HUES64 (cell line): ENCODE measurements at regions not wholly inside any gene's neighbourhood (a gene's known extent, or its start where the extent isn't known, plus 50 kb on each side); places are given as distances from the start of the nearest gene placed in this dataset.

Experiments used
- H3K27ac ChIP-seq: 2 replicates; pipeline ENCODE4 v1.7.0; 2013; ENCODE audit warnings: low read depth, low read length, inconsistent platforms
- H3K27me3 ChIP-seq: 2 replicates; pipeline ENCODE4 v1.6.1; 2013; ENCODE audit warnings: mild to moderate bottlenecking, low read length; ENCODE audit not compliant: insufficient read depth
- H3K36me3 ChIP-seq: 2 replicates; pipeline ENCODE4 v1.6.1; 2013; ENCODE audit warnings: mild to moderate bottlenecking, low read length; ENCODE audit not compliant: insufficient read depth
- H3K4me1 ChIP-seq: 2 replicates; pipeline ENCODE4 v1.6.1; 2013; ENCODE audit warnings: mild to moderate bottlenecking, low read length, moderate library complexity; ENCODE audit not compliant: insufficient read depth
- H3K4me3 ChIP-seq: 2 replicates; pipeline ENCODE4 v1.5.1; 2013; ENCODE audit warnings: mild to moderate bottlenecking, low read length, moderate library complexity
- H3K9ac ChIP-seq: 2 replicates; pipeline ENCODE4 v1.6.1; 2013; ENCODE audit warnings: mild to moderate bottlenecking, low read depth, low read length
- H3K9me3 ChIP-seq: 2 replicates; pipeline ENCODE4 v1.6.1; 2013; ENCODE audit warnings: low read depth, low read length; ENCODE audit not compliant: insufficient read depth
- WGBS: fragments of 150-250, 120-280 bp; methylation state at CpG from one replicate; pipeline ENCODE4 v1.1.7; 2013; ENCODE audit warnings: missing lambda C conversion rate; 5-methylcytosine and 5-hydroxymethylcytosine counted together

- Histone ChIP-seq H3K27ac (no peak overlapping the region), H3K9ac (no peak overlapping the region), H3K36me3 (no peaks in the 10 kb centered on the region), H3K4me3 (no peak overlapping the region), H3K27me3 (no peaks in the 10 kb centered on the region), H3K4me1 (no peaks in the 10 kb centered on the region), H3K9me3 (no peaks in the 10 kb centered on the region)
- WGBS = 95% methylated on average over 5 of the region's 5 CpGs
These were observed 150.6 kb downstream of the SI start for GRCh38 chr3:164927728-164928127.

GRCh38 chr3:164918905-164919304, 159.4 kb downstream of the SI start:
- H3K9ac ChIP-seq = no peak overlapping the region
- H3K36me3 ChIP-seq = no peaks in the 10 kb centered on the region
- 89% methylated on average over 2 of the region's 2 CpGs for WGBS
- no peak overlapping the region for H3K4me3 ChIP-seq
- H3K4me1 ChIP-seq = no peaks in the 10 kb centered on the region
- H3K9me3 ChIP-seq = 0 out of 2 replicates have a peak, but pooled peaks cover 3% of the 10 kb centered on the region
- H3K27ac ChIP-seq = no peak overlapping the region
- H3K27me3 ChIP-seq = no peaks in the 10 kb centered on the region

- Histone ChIP-seq H3K9ac (no peak overlapping the region), H3K4me3 (no peak overlapping the region), H3K27ac (no peak overlapping the region), H3K36me3 (no peaks in the 10 kb centered on the region), H3K4me1 (no peaks in the 10 kb centered on the region), H3K27me3 (no peaks in the 10 kb centered on the region), H3K9me3 (peaks cover 27% of the 10 kb centered on the region)
- 95% methylated on average over 2 of the region's 2 CpGs for WGBS
These were observed 165.4 kb downstream of the SI start for GRCh38 chr3:164912916-164913315.

GRCh38 chr3:164903820-164904451, 174.4 kb downstream of the SI start:
- no peak overlapping the region for H3K4me3 ChIP-seq
- no peaks in the 10 kb centered on the region for H3K4me1 ChIP-seq
- WGBS = 94% methylated on average over 5 of the region's 5 CpGs
- H3K9me3 ChIP-seq = no peaks in the 10 kb centered on the region
- no peak overlapping the region for H3K9ac ChIP-seq
- no peaks in the 10 kb centered on the region for H3K36me3 ChIP-seq
- H3K27me3 ChIP-seq = no peaks in the 10 kb centered on the region
- H3K27ac ChIP-seq = no peak overlapping the region

GRCh38 chr3:164897342-164897741, 181.0 kb downstream of the SI start:
- WGBS = no CpG with 5 or more reads among the region's 1 CpG
- H3K9me3 ChIP-seq = no peaks in the 10 kb centered on the region
- H3K4me1 ChIP-seq = no peaks in the 10 kb centered on the region
- no peak overlapping the region for H3K9ac ChIP-seq
- H3K27ac ChIP-seq = no peak overlapping the region
- H3K27me3 ChIP-seq = no peaks in the 10 kb centered on the region
- H3K4me3 ChIP-seq = no peak overlapping the region
- no peaks in the 10 kb centered on the region for H3K36me3 ChIP-seq

- Histone ChIP-seq H3K27me3 (no peaks in the 10 kb centered on the region), H3K4me1 (peaks cover 7% of the 10 kb centered on the region), H3K36me3 (no peaks in the 10 kb centered on the region), H3K9me3 (no peaks in the 10 kb centered on the region), H3K4me3 (no peak overlapping the region), H3K27ac (no peak overlapping the region), H3K9ac (no peak overlapping the region)
These were observed 188.2 kb downstream of the SI start for GRCh38 chr3:164890061-164890460.

- Histone ChIP-seq H3K36me3 (no peaks in the 10 kb centered on the region), H3K4me3 (no peak overlapping the region), H3K27me3 (no peaks in the 10 kb centered on the region), H3K9me3 (no peaks in the 10 kb centered on the region), H3K27ac (no peak overlapping the region), H3K9ac (no peak overlapping the region), H3K4me1 (no peaks in the 10 kb centered on the region)
These were observed 195.1 kb downstream of the SI start for GRCh38 chr3:164883171-164883570.

- H3K36me3 ChIP-seq = no peaks in the 10 kb centered on the region
- H3K27me3 ChIP-seq = no peaks in the 10 kb centered on the region
- H3K9me3 ChIP-seq = no peaks in the 10 kb centered on the region
- no peaks in the 10 kb centered on the region for H3K4me1 ChIP-seq
- WGBS = 64% methylated on average over 4 of the region's 4 CpGs
- no peak overlapping the region for H3K27ac ChIP-seq
- H3K4me3 ChIP-seq = no peak overlapping the region
- no peak overlapping the region for H3K9ac ChIP-seq
These were observed 199.1 kb downstream of the SI start for GRCh38 chr3:164879201-164879600.

- no peak overlapping the region for H3K27ac ChIP-seq
- H3K27me3 ChIP-seq = no peaks in the 10 kb centered on the region
- no peak overlapping the region for H3K4me3 ChIP-seq
- H3K36me3 ChIP-seq = no peaks in the 10 kb centered on the region
- H3K4me1 ChIP-seq = peaks cover 8% of the 10 kb centered on the region; the same call in 1 of the 2 replicates
- WGBS = 0% methylated on average over 1 of the region's 1 CpG
- no peaks in the 10 kb centered on the region for H3K9me3 ChIP-seq
- no peak overlapping the region for H3K9ac ChIP-seq
These were observed 213.8 kb downstream of the SI start for GRCh38 chr3:164864454-164864853.

- Histone ChIP-seq H3K36me3 (no peaks in the 10 kb centered on the region), H3K27ac (no peak overlapping the region), H3K4me3 (no peak overlapping the region), H3K27me3 (no peaks in the 10 kb centered on the region), H3K9ac (no peak overlapping the region), H3K4me1 (peaks cover 34% of the 10 kb centered on the region), H3K9me3 (no peaks in the 10 kb centered on the region)
- no CpG with 5 or more reads among the region's 1 CpG for WGBS
These were observed 225.4 kb downstream of the SI start for GRCh38 chr3:164852866-164853265.

- no peaks in the 10 kb centered on the region for H3K9me3 ChIP-seq
- H3K27ac ChIP-seq = no peak overlapping the region
- no peaks in the 10 kb centered on the region for H3K27me3 ChIP-seq
- H3K36me3 ChIP-seq = no peaks in the 10 kb centered on the region
- no peak overlapping the region for H3K4me3 ChIP-seq
- H3K9ac ChIP-seq = no peak overlapping the region
- 86% methylated on average over 1 of the region's 1 CpG for WGBS
- H3K4me1 ChIP-seq = peaks cover 34% of the 10 kb centered on the region
These were observed 226.4 kb downstream of the SI start for GRCh38 chr3:164851905-164852304.

- no peak overlapping the region for H3K9ac ChIP-seq
- no peak overlapping the region; the same call in 1 of the 2 replicates for H3K4me3 ChIP-seq
- no peaks in the 10 kb centered on the region for H3K9me3 ChIP-seq
- H3K36me3 ChIP-seq = no peaks in the 10 kb centered on the region
- 63% methylated on average over 3 of the region's 3 CpGs for WGBS
- H3K27me3 ChIP-seq = no peaks in the 10 kb centered on the region
- peaks cover 36% of the 10 kb centered on the region for H3K4me1 ChIP-seq
- H3K27ac ChIP-seq = no peak overlapping the region
These were observed 227.1 kb downstream of the SI start for GRCh38 chr3:164851204-164851603.
